Neuronal stem cell (in vitro differentiated cells): ENCODE measurements at regions not wholly inside any gene's neighbourhood (a gene's known extent, or its start where the extent isn't known, plus 50 kb on each side); places are given as distances from the start of the nearest gene placed in this dataset.
"Not testable (repeated sequence)": the region's sequence is repeated elsewhere in the genome, so short reads cannot be mapped to it uniquely, and the experiment has no call there.

Experiments
- DNase-seq: peaks from one replicate; pipeline ENCODE4 v3.0.0-alpha.2; 2013; ENCODE audit warnings: low spot score
- H2AFZ ChIP-seq: one replicate; pipeline ENCODE4 v1.6.1; 2013; ENCODE audit warnings: mild to moderate bottlenecking, low read length, inconsistent platforms
- H2AK5ac ChIP-seq: 2 replicates; pipeline ENCODE4 v1.6.1; 2013; ENCODE audit warnings: low read depth, mild to moderate bottlenecking, inconsistent platforms, low read length, moderate library complexity, mixed read lengths
- H2BK120ac ChIP-seq: 2 replicates; pipeline ENCODE4 v1.6.1; 2013; ENCODE audit warnings: low read depth, mild to moderate bottlenecking, inconsistent platforms, low read length, moderate library complexity, mixed read lengths
- H2BK12ac ChIP-seq: one replicate; pipeline ENCODE4 v1.6.1; 2013; ENCODE audit warnings: low read length, inconsistent platforms
- H2BK15ac ChIP-seq: 2 replicates; pipeline ENCODE4 v1.6.1; 2013; ENCODE audit warnings: mild to moderate bottlenecking, low read length, inconsistent platforms, mixed read lengths
- H2BK5ac ChIP-seq: one replicate; pipeline ENCODE4 v1.6.1; 2013; ENCODE audit warnings: inconsistent platforms, mild to moderate bottlenecking, low read length, moderate library complexity
- H3K14ac ChIP-seq: one replicate; pipeline ENCODE4 v1.6.1; 2013; ENCODE audit warnings: low read length, inconsistent platforms
- H3K18ac ChIP-seq: 2 replicates; pipeline ENCODE4 v1.6.1; 2013; ENCODE audit warnings: low read length, inconsistent platforms
- H3K23ac ChIP-seq: 2 replicates; pipeline ENCODE4 v1.6.1; 2013; ENCODE audit warnings: low read depth, mild to moderate bottlenecking, mixed read lengths, low read length, inconsistent platforms; ENCODE audit not compliant: poor library complexity
- H3K27ac ChIP-seq: replicated peaks from 3 replicates; pipeline ENCODE4 v1.5.1; 2013; ENCODE audit warnings: low read length, inconsistent platforms
- H3K27me3 ChIP-seq, 3 experiments: 2 replicates each; pipeline ENCODE4 v1.6.1; 2013; ENCODE audit warnings: low read length in 3 of 3, mild to moderate bottlenecking in 2 of 3, inconsistent platforms in 1 of 3, low read depth in 1 of 3, mixed read lengths in 1 of 3, moderate library complexity in 1 of 3; ENCODE audit not compliant: control insufficient read depth in 3 of 3, insufficient read depth in 3 of 3
- H3K36me3 ChIP-seq, 2 donors: replicated peaks in 1 of 2; 2 replicates each; pipeline ENCODE4 v1.6.1; 2013; ENCODE audit warnings: low read length in 2 of 2; ENCODE audit not compliant: control insufficient read depth in 2 of 2, insufficient read depth in 2 of 2
- H3K4ac ChIP-seq: 2 replicates; pipeline ENCODE4 v1.6.1; 2013; ENCODE audit warnings: inconsistent platforms, mild to moderate bottlenecking, low read length, moderate library complexity
- H3K4me1 ChIP-seq, 2 donors: 1 replicate in 1 of 2; 2 replicates in 1 of 2; pipeline ENCODE4 v1.6.1; 2013; ENCODE audit warnings: low read length in 2 of 2, low read depth in 1 of 2; ENCODE audit not compliant: control insufficient read depth in 2 of 2, insufficient read depth in 1 of 2
- H3K4me2 ChIP-seq: one replicate; pipeline ENCODE4 v1.6.1; 2013; ENCODE audit warnings: mild to moderate bottlenecking, low read length, inconsistent platforms; ENCODE audit not compliant: insufficient read depth, poor library complexity, severe bottlenecking
- H3K4me3 ChIP-seq, 2 donors: 2 replicates each; pipeline ENCODE4 v1.5.1; 2013; ENCODE audit warnings: low read length in 2 of 2, mild to moderate bottlenecking in 2 of 2, inconsistent platforms in 1 of 2, moderate library complexity in 1 of 2
- H3K79me1 ChIP-seq: one replicate; pipeline ENCODE4 v1.6.1; 2013; ENCODE audit warnings: low read depth, mild to moderate bottlenecking, inconsistent platforms, low read length, moderate library complexity
- H3K9ac ChIP-seq: one replicate; pipeline ENCODE4 v1.6.1; 2013; ENCODE audit warnings: mild to moderate bottlenecking, low read depth, low read length, inconsistent platforms; ENCODE audit not compliant: poor library complexity
- H3K9me3 ChIP-seq, 2 donors: replicated peaks in 1 of 2; 2 replicates each; pipeline versions ENCODE3 to v1.6.1; 2013; ENCODE audit warnings: low read length in 2 of 2, mild to moderate bottlenecking in 2 of 2, inconsistent platforms in 1 of 2, low read depth in 1 of 2, mixed read lengths in 1 of 2, moderate library complexity in 1 of 2; ENCODE audit not compliant: control insufficient read depth in 2 of 2, insufficient read depth in 1 of 2
- H4K8ac ChIP-seq: one replicate; pipeline ENCODE4 v1.6.1; 2013; ENCODE audit warnings: low read depth, mild to moderate bottlenecking, inconsistent platforms, low read length, moderate library complexity
- H4K91ac ChIP-seq: one replicate; pipeline ENCODE4 v1.6.1; 2013; ENCODE audit warnings: low read length, low read depth, mild to moderate bottlenecking, inconsistent platforms; ENCODE audit not compliant: poor library complexity
- WGBS, 2 donors: extraction: QIAGEN DNeasy Blood & Tissue Kit; methylation state at CpG; one replicate each; pipeline ENCODE4 v1.1.7; 2013; ENCODE audit warnings: missing lambda C conversion rate in 2 of 2, mixed read lengths in 1 of 2; ENCODE audit not compliant: insufficient read length in 2 of 2, insufficient replicate concordance in 1 of 2; ENCODE audit errors: extremely low coverage in 2 of 2; 5-methylcytosine and 5-hydroxymethylcytosine counted together

- not testable (repeated sequence) for H3K27me3 ChIP-seq, DNase-seq, H3K4me2 ChIP-seq, H4K8ac ChIP-seq, H2AK5ac ChIP-seq, H3K79me1 ChIP-seq, H3K9me3 ChIP-seq, H3K36me3 ChIP-seq, H3K9ac ChIP-seq, H2BK15ac ChIP-seq, H3K4me1 ChIP-seq, H2BK5ac ChIP-seq, H3K14ac ChIP-seq, H3K4me3 ChIP-seq, H2BK120ac ChIP-seq, H3K27ac ChIP-seq, H2AFZ ChIP-seq, H3K23ac ChIP-seq, H2BK12ac ChIP-seq, H3K18ac ChIP-seq, H4K91ac ChIP-seq, H3K4ac ChIP-seq
- WGBS, 2 donors, result no CpG with 5 or more reads among the region's 2 CpGs
Measured at GRCh38 chrX:107296184-107296583, 89.8 kb downstream of the DNAAF6 start.

GRCh38 chrX:107298276-107298675, 91.9 kb downstream of the DNAAF6 start:
- DNase-seq, result no peak
- no peak overlapping the region for H4K8ac ChIP-seq
- H3K9me3 ChIP-seq, result no peaks in the 10 kb centered on the region
- H3K27me3 ChIP-seq, result peaks cover 0 to 3% (median 0%) of the 10 kb centered on the region in 3 experiments
- no peak overlapping the region for H2BK15ac ChIP-seq
- H2AK5ac ChIP-seq, result no peak overlapping the region
- no peak overlapping the region for H2BK12ac ChIP-seq
- no peak overlapping the region for H2BK5ac ChIP-seq
- H3K18ac ChIP-seq, result no peak overlapping the region
- H4K91ac ChIP-seq, result no peak overlapping the region
- H3K9ac ChIP-seq, result no peak overlapping the region
- H3K4me2 ChIP-seq, result no peak overlapping the region
- H3K79me1 ChIP-seq, result no peaks in the 10 kb centered on the region
- H3K14ac ChIP-seq, result no peak overlapping the region
- H3K4ac ChIP-seq, result no peak overlapping the region
- H2AFZ ChIP-seq, result no peak overlapping the region
- H3K4me1 ChIP-seq, result no peaks in the 10 kb centered on the region
- H3K36me3 ChIP-seq, result no peaks in the 10 kb centered on the region
- WGBS, 2 donors, result no CpG with 5 or more reads among the region's 2 CpGs
- H3K23ac ChIP-seq, result no peak overlapping the region
- H3K27ac ChIP-seq, result no peak overlapping the region
- H2BK120ac ChIP-seq, result no peak overlapping the region
- no peak overlapping the region for H3K4me3 ChIP-seq

DNA sequence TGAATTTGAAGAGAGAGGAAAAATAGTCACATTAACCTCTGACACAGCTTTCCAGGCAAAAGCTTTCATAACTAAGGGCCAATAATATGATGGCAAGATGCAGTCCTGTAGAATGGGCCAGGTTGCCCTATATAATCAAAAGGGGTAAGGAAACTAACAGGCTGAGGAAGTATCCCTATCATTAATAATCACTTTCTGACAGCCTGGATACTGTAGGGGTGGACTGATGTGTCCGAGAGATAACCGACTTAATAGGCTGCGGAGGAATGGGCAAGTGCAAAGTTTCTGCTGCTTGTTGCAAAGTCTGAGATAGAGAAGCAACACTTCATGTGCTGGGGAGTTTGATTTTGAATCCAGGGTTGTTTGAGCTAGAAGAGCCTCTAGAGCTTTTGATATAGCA, 94.8 kb downstream of the DNAAF6 start:
- Histone ChIP-seq H2AFZ (no peak overlapping the region), H3K4ac (no peak overlapping the region), H3K36me3 (no peaks in the 10 kb centered on the region), H2BK12ac (no peak overlapping the region), H3K79me1 (no peaks in the 10 kb centered on the region), H3K4me2 (no peak overlapping the region), H2BK5ac (no peak overlapping the region), H3K23ac (no peak overlapping the region), H3K14ac (no peak overlapping the region), H3K27me3 (peaks cover 0 to 3% (median 0%) of the 10 kb centered on the region in 3 experiments), H3K9me3 (no peaks in the 10 kb centered on the region), H3K18ac (no peak overlapping the region), H3K27ac (no peak overlapping the region), H3K4me1 (no peaks in the 10 kb centered on the region), H4K8ac (no peak overlapping the region), H2AK5ac (no peak overlapping the region), H2BK120ac (no peak overlapping the region), H3K4me3 (no peak overlapping the region), H2BK15ac (no peak overlapping the region), H4K91ac (no peak overlapping the region), H3K9ac (no peak overlapping the region)
- WGBS, 2 donors, result no CpG with 5 or more reads among the region's 3 CpGs
- DNase-seq, result no peak

- Histone ChIP-seq H3K4ac (no peak overlapping the region), H3K14ac (no peak overlapping the region), H2AFZ (no peak overlapping the region), H3K4me1 (no peaks in the 10 kb centered on the region), H4K91ac (no peak overlapping the region), H3K36me3 (no peaks in the 10 kb centered on the region), H2BK120ac (no peak overlapping the region), H4K8ac (no peak overlapping the region), H2BK12ac (no peak overlapping the region), H2AK5ac (no peak overlapping the region), H3K79me1 (no peaks in the 10 kb centered on the region), H3K4me2 (no peak overlapping the region), H3K4me3 (no peak overlapping the region), H2BK15ac (no peak overlapping the region), H3K27me3 (peaks cover 0 to 3% (median 0%) of the 10 kb centered on the region in 3 experiments), H3K9ac (no peak overlapping the region), H3K9me3 (no peaks in the 10 kb centered on the region), H3K18ac (no peak overlapping the region), H2BK5ac (no peak overlapping the region), H3K23ac (no peak overlapping the region), H3K27ac (no peak overlapping the region)
- DNase-seq, result no peak
- no CpG with 5 or more reads among the region's 2 CpGs for WGBS, 2 donors
Measured at GRCh38 chrX:107304141-107304540, 97.7 kb downstream of the DNAAF6 start.
